ENCODE measurements at regions not wholly inside any gene's neighbourhood (a gene's known extent, or its start where the extent isn't known, plus 50 kb on each side); places are given as distances from the start of the nearest gene placed in this dataset.

GRCh38 chr13:55214841-55215345, 1925.8 kb upstream of the PRR20A start:
- TF ChIP-seq EZH2 (IDR thresholded peaks at IDR 0.05; ENCODE audit: borderline replicate concordance, low read depth, low read length, severe bottlenecking) (no peak), POLR2AphosphoS5 (IDR thresholded peaks at IDR 0.05; ENCODE audit: insufficient read depth, low read depth, low read length) (no peak), CTCF (IDR thresholded peaks at IDR 0.05; ENCODE audit: extremely low read depth in 1 of 2, insufficient read depth in 1 of 2, low read depth in 1 of 2, low read length in 2 of 2) (no peak), MAX (IDR thresholded peaks at IDR 0.05; ENCODE audit: insufficient read depth, insufficient read length) (no peak), FOS (IDR thresholded peaks at IDR 0.05; ENCODE audit: borderline replicate concordance, insufficient read depth, low read length) (no peak), JUN (IDR thresholded peaks at IDR 0.05; ENCODE audit: borderline replicate concordance, insufficient read depth, insufficient read length, low read depth) (no peak), MYC (IDR thresholded peaks at IDR 0.05; ENCODE audit: low read depth, low read length) (no peak), POLR2A (IDR thresholded peaks at IDR 0.05; ENCODE audit: low read depth, low read length) (no peak), GATA2 (IDR thresholded peaks at IDR 0.05; ENCODE audit: insufficient read depth, insufficient read length, low read depth, low read length) (no peak)
- ChIA-PET POLR2A (no interaction called here), CTCF (no interaction called here)
- H3K4me2 ChIP-seq (ENCODE audit: insufficient read depth, low read length): no peak overlapping the region
- H3K9ac ChIP-seq (replicated peaks; ENCODE audit: extremely low read depth, insufficient read depth, low read length): no peak overlapping the region
- DNase-seq (ENCODE audit: low read depth, low spot score): no peak
- no peak overlapping the region for H2AFZ ChIP-seq (ENCODE audit: low read depth, low read length)
- no peak overlapping the region for H3K27ac ChIP-seq (ENCODE audit: insufficient read depth, low read depth, low read length)
- H3K9me3 ChIP-seq (replicated peaks; ENCODE audit: control insufficient read depth, insufficient read depth, low read length): no peaks in the 10 kb centered on the region
- H3K4me1 ChIP-seq (ENCODE audit: control insufficient read depth, extremely low read depth, insufficient read depth, low read length): no peaks in the 10 kb centered on the region
- intact Hi-C loops (cut with micrococcal nuclease): no loop called here
- H3K36me3 ChIP-seq (ENCODE audit: control insufficient read depth in 2 of 2, extremely low read depth in 1 of 2, insufficient read depth in 2 of 2, low read length in 2 of 2): no peaks in the 10 kb centered on the region
- no peaks in the 10 kb centered on the region for H4K20me1 ChIP-seq (replicated peaks; ENCODE audit: control insufficient read depth, extremely low read depth, insufficient read depth, low read length)
- FAIRE-seq: no peak
- BruUV-seq (replicated peaks): no TSS peak
- no peak overlapping the region for H3K4me3 ChIP-seq (replicated peaks in 1 of 3; ENCODE audit: insufficient read depth in 1 of 3, low read depth in 1 of 3, low read length in 3 of 3)
- H3K79me2 ChIP-seq (ENCODE audit: control insufficient read depth, insufficient read depth, low read length): no peaks in the 10 kb centered on the region
- dilution Hi-C loops (cut with MboI; ENCODE audit: extremely low pct_ligation_motif_present, low sequenced_read_pairs): no loop called here
- no peaks in the 10 kb centered on the region for H3K9me1 ChIP-seq (replicated peaks; ENCODE audit: control insufficient read depth, extremely low read depth, insufficient read depth, low read length)
- no peaks in the 10 kb centered on the region for H3K27me3 ChIP-seq (ENCODE audit: control insufficient read depth in 2 of 2, insufficient read depth in 2 of 2, low read length in 2 of 2)
